Astrocyte (in vitro differentiated cells and primary cell): ENCODE measurements at regions not wholly inside any gene's neighbourhood (a gene's known extent, or its start where the extent isn't known, plus 50 kb on each side); places are given as distances from the start of the nearest gene placed in this dataset.

Source experiments
- DNase-seq: peaks from one replicate; pipeline ENCODE4 v3.0.0-alpha.2; 2010; ENCODE audit warnings: low read depth
- FAIRE-seq: peaks from 2 replicates; lab custom pipeline; 2011; peaks lifted over from hg19 to GRCh38; lab: Jason Lieb, UNC
- H2AFZ ChIP-seq: 2 replicates; pipeline ENCODE4 v1.6.0; 2012; ENCODE audit warnings: low read depth, low read length, inconsistent platforms
- H3K27ac ChIP-seq: 2 replicates; pipeline ENCODE4 v1.5.1; 2011; ENCODE audit warnings: low read depth, low read length, inconsistent platforms
- H3K27me3 ChIP-seq: 2 replicates; pipeline ENCODE4 v1.6.0; 2011; ENCODE audit warnings: low read length, inconsistent platforms; ENCODE audit not compliant: insufficient read depth
- H3K36me3 ChIP-seq: 2 replicates; pipeline ENCODE4 v1.5.1; 2011; ENCODE audit warnings: low read length, inconsistent platforms; ENCODE audit not compliant: insufficient read depth
- H3K4me1 ChIP-seq: 2 replicates; pipeline ENCODE4 v1.5.1; 2011; ENCODE audit warnings: low read length, inconsistent platforms; ENCODE audit not compliant: insufficient read depth
- H3K4me2 ChIP-seq: 2 replicates; pipeline ENCODE4 v1.6.0; 2012; ENCODE audit warnings: low read length, inconsistent platforms
- H3K4me3 ChIP-seq: 2 replicates; pipeline ENCODE4 v1.5.1; 2011; ENCODE audit warnings: low read depth, mild to moderate bottlenecking, low read length, inconsistent platforms; ENCODE audit not compliant: insufficient read depth
- H3K79me2 ChIP-seq: 2 replicates; pipeline ENCODE4 v1.6.0; 2012; ENCODE audit warnings: mild to moderate bottlenecking, low read length, inconsistent platforms; ENCODE audit not compliant: insufficient read depth
- H3K9ac ChIP-seq: 2 replicates; pipeline ENCODE4 v1.6.0; 2012; ENCODE audit warnings: mild to moderate bottlenecking, low read length, inconsistent platforms
- H3K9me3 ChIP-seq: 2 replicates; pipeline ENCODE4 v1.5.1; 2012; ENCODE audit warnings: low read depth, mild to moderate bottlenecking, low read length, inconsistent platforms; ENCODE audit not compliant: insufficient read depth
- H4K20me1 ChIP-seq: 2 replicates; pipeline ENCODE4 v1.6.0; 2012; ENCODE audit warnings: low read length, inconsistent platforms; ENCODE audit not compliant: insufficient read depth
- H3K27ac Mint-ChIP-seq: one replicate; pipeline ENCODE4 v1.8.0; 2021; ENCODE audit warnings: mild to moderate bottlenecking, mixed read lengths; ENCODE audit not compliant: unreplicated experiment
- H3K27me3 Mint-ChIP-seq: one replicate; pipeline ENCODE4 v1.8.0; 2021; ENCODE audit warnings: low read depth, mixed read lengths; ENCODE audit not compliant: unreplicated experiment
- H3K36me3 Mint-ChIP-seq: one replicate; pipeline ENCODE4 v1.8.0; 2021; ENCODE audit warnings: low read depth, mixed read lengths; ENCODE audit not compliant: unreplicated experiment
- H3K4me1 Mint-ChIP-seq: one replicate; pipeline ENCODE4 v1.8.0; 2021; ENCODE audit warnings: low read depth, mixed read lengths; ENCODE audit not compliant: unreplicated experiment
- H3K4me3 Mint-ChIP-seq: one replicate; pipeline ENCODE4 v1.8.0; 2021; ENCODE audit warnings: mild to moderate bottlenecking, moderate library complexity, mixed read lengths; ENCODE audit not compliant: unreplicated experiment
- H3K9me3 Mint-ChIP-seq: one replicate; pipeline ENCODE4 v1.8.0; 2021; ENCODE audit warnings: mild to moderate bottlenecking, mixed read lengths; ENCODE audit not compliant: unreplicated experiment
- CTCF ChIP-seq: IDR thresholded peaks from 2 replicates; pipeline ENCODE4 v1.5.1; 2011; ENCODE audit warnings: low read depth, mild to moderate bottlenecking, inconsistent platforms, low read length, moderate library complexity; ENCODE audit not compliant: insufficient read depth
- EZH2 ChIP-seq: IDR thresholded peaks from 2 replicates; pipeline ENCODE4 v1.6.1; 2012; ENCODE audit warnings: mild to moderate bottlenecking, low read length, inconsistent platforms; ENCODE audit not compliant: insufficient read depth

DNA sequence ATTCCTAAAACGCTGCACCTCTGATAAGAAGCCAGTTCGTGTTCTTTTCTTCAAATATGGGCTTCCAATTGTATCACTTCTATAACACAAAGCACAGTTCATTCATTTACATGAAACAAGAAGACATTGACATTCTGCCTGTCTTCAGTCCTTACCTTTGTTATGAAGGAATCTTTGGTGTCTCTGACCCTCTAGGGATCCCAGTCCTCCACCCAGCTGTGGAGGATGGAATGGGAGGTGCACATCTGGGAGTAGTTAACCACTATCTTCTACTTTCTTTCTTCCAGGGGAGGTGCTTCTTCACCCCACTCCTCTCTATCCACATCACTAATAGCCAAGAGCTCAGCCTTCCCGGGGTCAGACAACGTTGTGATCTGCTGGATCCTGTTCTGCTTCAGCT, 233.4 kb downstream of the CDC5L start:
- Histone ChIP-seq H3K4me1 (no peaks in the 10 kb centered on the region), H2AFZ (no peak overlapping the region), H3K9ac (no peak overlapping the region), H3K9me3 (no peaks in the 10 kb centered on the region), H3K27me3 (peaks cover 2% of the 10 kb centered on the region), H3K4me3 (no peak overlapping the region), H3K27ac (no peak overlapping the region), H3K4me2 (no peak overlapping the region), H3K79me2 (no peaks in the 10 kb centered on the region), H3K36me3 (no peaks in the 10 kb centered on the region), H4K20me1 (no peaks in the 10 kb centered on the region)
- Mint-ChIP-seq H3K27ac (no peak overlapping the region), H3K36me3 (no peaks in the 10 kb centered on the region), H3K4me1 (peaks cover 9% of the 10 kb centered on the region), H3K9me3 (no peaks in the 10 kb centered on the region), H3K4me3 (no peak overlapping the region), H3K27me3 (peaks cover 5% of the 10 kb centered on the region)
- FAIRE-seq (no peak), DNase-seq (no peak)
- TF ChIP-seq EZH2 (no peak), CTCF (no peak)

DNA sequence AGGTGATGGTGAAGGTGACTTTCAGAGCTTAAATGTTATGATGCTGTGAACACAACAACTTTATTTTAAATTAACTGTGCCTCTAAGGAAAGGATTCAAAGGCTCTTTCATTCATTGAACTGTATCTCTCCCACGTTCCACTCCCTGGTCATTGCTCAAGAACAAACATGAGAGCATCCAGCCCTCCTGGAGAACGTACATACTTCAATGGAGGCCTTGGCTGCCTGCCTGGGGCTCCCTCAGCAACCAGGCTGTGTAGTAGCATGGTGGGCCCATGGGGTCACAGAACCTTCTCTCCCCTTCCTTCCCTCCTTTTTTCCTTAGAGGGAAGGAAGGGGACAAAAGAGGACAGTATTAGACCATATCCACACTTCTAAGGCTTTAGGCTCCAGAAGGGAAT, 234.3 kb downstream of the CDC5L start:
- no peaks in the 10 kb centered on the region for H4K20me1 ChIP-seq
- peaks cover 2% of the 10 kb centered on the region for H3K27me3 ChIP-seq
- no peak overlapping the region for H3K9ac ChIP-seq
- no peaks in the 10 kb centered on the region for H3K36me3 ChIP-seq
- FAIRE-seq = no peak
- no peak overlapping the region for H3K4me2 ChIP-seq
- no peaks in the 10 kb centered on the region for H3K36me3 Mint-ChIP-seq
- no peak for TF ChIP-seq CTCF
- TF ChIP-seq EZH2 = no peak
- no peaks in the 10 kb centered on the region for H3K4me1 ChIP-seq
- no peak for DNase-seq
- no peaks in the 10 kb centered on the region for H3K9me3 ChIP-seq
- H3K4me1 Mint-ChIP-seq = peaks cover 9% of the 10 kb centered on the region
- no peak overlapping the region for H2AFZ ChIP-seq
- no peak overlapping the region for H3K4me3 ChIP-seq
- H3K9me3 Mint-ChIP-seq = no peaks in the 10 kb centered on the region
- no peak overlapping the region for H3K27ac Mint-ChIP-seq
- H3K27me3 Mint-ChIP-seq = peaks cover 7% of the 10 kb centered on the region
- H3K4me3 Mint-ChIP-seq = no peak overlapping the region
- no peak overlapping the region for H3K27ac ChIP-seq
- no peaks in the 10 kb centered on the region for H3K79me2 ChIP-seq

GRCh38 chr6:44622555-44622954, 235.0 kb downstream of the CDC5L start:
- no peaks in the 10 kb centered on the region for H3K36me3 Mint-ChIP-seq
- H4K20me1 ChIP-seq = no peaks in the 10 kb centered on the region
- H3K9ac ChIP-seq = no peak overlapping the region
- H3K27me3 Mint-ChIP-seq = peaks cover 7% of the 10 kb centered on the region
- H3K9me3 ChIP-seq = no peaks in the 10 kb centered on the region
- DNase-seq = no peak
- TF ChIP-seq CTCF (no peak), EZH2 (no peak)
- no peak overlapping the region for H2AFZ ChIP-seq
- no peak overlapping the region for H3K4me3 ChIP-seq
- H3K4me1 Mint-ChIP-seq = peaks cover 9% of the 10 kb centered on the region
- H3K4me2 ChIP-seq = no peak overlapping the region
- no peak overlapping the region for H3K27ac ChIP-seq
- H3K36me3 ChIP-seq = no peaks in the 10 kb centered on the region
- H3K27ac Mint-ChIP-seq = no peak overlapping the region
- H3K27me3 ChIP-seq = peaks cover 2% of the 10 kb centered on the region
- FAIRE-seq = no peak
- H3K9me3 Mint-ChIP-seq = no peaks in the 10 kb centered on the region
- H3K79me2 ChIP-seq = no peaks in the 10 kb centered on the region
- H3K4me1 ChIP-seq = no peaks in the 10 kb centered on the region
- no peak overlapping the region for H3K4me3 Mint-ChIP-seq
